ENCODE measurements at regions not wholly inside any gene's neighbourhood (a gene's known extent, or its start where the extent isn't known, plus 50 kb on each side); places are given as distances from the start of the nearest gene placed in this dataset.

- Mint-ChIP-seq H3K9me3 (peaks cover 55% of the 10 kb centered on the region), H3K4me3 (no peak overlapping the region), H3K4me1 (no peaks in the 10 kb centered on the region), H3K36me3 (ENCODE audit: low read depth) (peaks cover 24% of the 10 kb centered on the region), H3K27ac (no peak overlapping the region), H3K27me3 (ENCODE audit: low read depth) (no peaks in the 10 kb centered on the region)
- TF ChIP-seq CTCF (IDR thresholded peaks at IDR 0.05; ENCODE audit: unreplicated experiment in 3 of 3) = no peak
Observed at GRCh38 chr5:124148574-124148973, 597.9 kb downstream of the ZNF608 start.

DNA sequence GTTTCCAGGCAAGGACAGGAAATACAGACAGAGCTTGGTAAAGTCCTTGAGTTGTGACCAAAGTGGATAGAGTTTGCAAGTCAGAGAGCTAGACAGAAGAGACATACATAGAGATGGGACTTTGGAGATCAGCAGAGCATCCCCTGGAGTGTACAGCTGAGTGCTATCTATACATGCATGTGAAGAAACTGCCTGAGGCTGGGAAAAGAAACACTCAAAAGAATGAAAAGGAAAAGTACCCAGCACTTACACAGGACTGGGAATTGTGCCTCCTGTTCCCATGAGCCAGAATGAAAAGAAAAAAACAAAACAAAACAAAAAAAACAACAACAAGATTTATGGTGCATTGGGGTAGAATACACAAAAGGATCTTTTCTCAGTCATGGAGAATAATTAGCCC, 606.4 kb downstream of the ZNF608 start:
- no peak overlapping the region for H3K4me3 Mint-ChIP-seq
- H3K36me3 Mint-ChIP-seq (ENCODE audit: low read depth) = peaks cover 4% of the 10 kb centered on the region
- H3K4me1 Mint-ChIP-seq = no peaks in the 10 kb centered on the region
- no peaks in the 10 kb centered on the region for H3K27me3 Mint-ChIP-seq (ENCODE audit: low read depth)
- no peak overlapping the region for H3K27ac Mint-ChIP-seq
- TF ChIP-seq CTCF (IDR thresholded peaks at IDR 0.05; ENCODE audit: unreplicated experiment in 3 of 3) = no peak
- H3K9me3 Mint-ChIP-seq = peaks cover 25% of the 10 kb centered on the region

GRCh38 chr5:124139477-124139876, 607.0 kb downstream of the ZNF608 start:
- TF ChIP-seq CTCF (IDR thresholded peaks at IDR 0.05; ENCODE audit: unreplicated experiment in 3 of 3) = no peak
- Mint-ChIP-seq H3K4me3 (no peak overlapping the region), H3K9me3 (peaks cover 25% of the 10 kb centered on the region), H3K4me1 (no peaks in the 10 kb centered on the region), H3K27me3 (ENCODE audit: low read depth) (no peaks in the 10 kb centered on the region), H3K36me3 (ENCODE audit: low read depth) (peaks cover 4% of the 10 kb centered on the region), H3K27ac (no peak overlapping the region)

DNA sequence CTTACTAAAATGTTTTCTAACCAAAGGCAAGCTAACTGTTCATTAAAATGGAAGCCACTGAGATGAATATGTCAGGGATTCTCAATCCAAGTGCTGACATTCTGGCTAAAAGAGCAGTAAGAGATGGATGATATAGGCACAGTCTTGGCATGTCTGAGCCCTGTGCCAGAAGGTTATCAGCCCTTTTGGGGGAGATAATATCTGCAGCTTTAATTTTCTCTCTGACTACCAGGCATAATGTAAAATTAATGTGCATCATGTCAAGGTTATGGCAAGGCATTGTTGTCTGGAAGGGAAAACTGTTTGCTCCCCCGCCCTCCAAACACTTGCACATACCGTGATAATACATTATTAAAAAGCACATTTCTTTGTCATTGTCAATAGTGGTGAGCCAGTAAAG, 609.8 kb downstream of the ZNF608 start:
- H3K27me3 Mint-ChIP-seq (ENCODE audit: low read depth) = no peaks in the 10 kb centered on the region
- H3K9me3 Mint-ChIP-seq = peaks cover 18% of the 10 kb centered on the region
- no peaks in the 10 kb centered on the region for H3K4me1 Mint-ChIP-seq
- no peak overlapping the region for H3K27ac Mint-ChIP-seq
- no peak for TF ChIP-seq CTCF (IDR thresholded peaks at IDR 0.05; ENCODE audit: unreplicated experiment in 3 of 3)
- H3K4me3 Mint-ChIP-seq = no peak overlapping the region
- peaks cover 4% of the 10 kb centered on the region for H3K36me3 Mint-ChIP-seq (ENCODE audit: low read depth)

GRCh38 chr5:124134941-124135340, 611.5 kb downstream of the ZNF608 start:
- Mint-ChIP-seq H3K4me3 (no peak overlapping the region), H3K9me3 (peaks cover 9% of the 10 kb centered on the region), H3K36me3 (ENCODE audit: low read depth) (peaks cover 1% of the 10 kb centered on the region), H3K4me1 (peaks cover 6% of the 10 kb centered on the region), H3K27me3 (ENCODE audit: low read depth) (no peaks in the 10 kb centered on the region), H3K27ac (no peak overlapping the region)
- TF ChIP-seq CTCF (IDR thresholded peaks at IDR 0.05; ENCODE audit: unreplicated experiment in 3 of 3) = no peak

DNA sequence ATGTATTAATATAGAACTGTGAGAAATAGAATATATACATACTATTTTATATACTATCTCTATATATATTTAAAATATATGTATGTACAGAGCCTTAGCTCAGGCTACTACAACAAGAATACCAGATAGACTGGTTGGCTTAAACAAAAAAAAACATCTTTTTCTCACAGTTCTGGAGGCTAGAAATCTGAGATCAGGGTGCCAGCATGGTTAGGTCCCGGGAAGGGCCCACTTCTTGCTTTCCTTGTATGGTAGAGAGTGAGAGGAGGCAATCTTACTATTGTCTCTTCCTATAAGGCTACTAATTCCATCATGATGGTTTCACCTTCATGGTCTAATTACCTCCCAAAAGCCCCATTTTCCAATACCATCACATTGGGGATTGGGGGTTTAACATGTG, 613.0 kb downstream of the ZNF608 start:
- H3K36me3 Mint-ChIP-seq (ENCODE audit: low read depth) = no peaks in the 10 kb centered on the region
- no peak for TF ChIP-seq CTCF (IDR thresholded peaks at IDR 0.05; ENCODE audit: unreplicated experiment in 3 of 3)
- H3K27ac Mint-ChIP-seq = no peak overlapping the region
- no peaks in the 10 kb centered on the region for H3K27me3 Mint-ChIP-seq (ENCODE audit: low read depth)
- H3K4me3 Mint-ChIP-seq = no peak overlapping the region
- H3K9me3 Mint-ChIP-seq = peaks cover 7% of the 10 kb centered on the region
- peaks cover 15% of the 10 kb centered on the region for H3K4me1 Mint-ChIP-seq

Data from nephron (organoid).